ENCODE measurements at regions not wholly inside any gene's neighbourhood (a gene's known extent, or its start where the extent isn't known, plus 50 kb on each side); places are given as distances from the start of the nearest gene placed in this dataset.

- CTCF ChIA-PET = no interaction called here
- Histone ChIP-seq H3K27ac (ENCODE audit: low read length) (no peak overlapping the region), H3K9me3 (ENCODE audit: control insufficient read depth, insufficient read depth, low read depth, low read length) (no peaks in the 10 kb centered on the region), H3K4me3 (ENCODE audit: low read depth in 2 of 2, low read length in 2 of 2) (no peak overlapping the region), H3K36me3 (ENCODE audit: control insufficient read depth, insufficient read depth, low read length) (no peaks in the 10 kb centered on the region), H3K27me3 (ENCODE audit: control insufficient read depth, insufficient read depth, low read length) (no peaks in the 10 kb centered on the region), H3K4me1 (ENCODE audit: control insufficient read depth, insufficient read depth, low read length) (no peaks in the 10 kb centered on the region)
- DNase-seq (ENCODE audit: low read depth, low spot score) (no peak), ATAC-seq (no peak)
- in situ Hi-C loops (cut with HindIII; ENCODE audit: low pct_unique_long_range_greater_than_20kb, low sequenced_read_pairs) (no loop called here), intact Hi-C loops (cut with micrococcal nuclease; ENCODE audit: unreplicated experiment) (no loop called here)
- TF ChIP-seq SIN3A (IDR thresholded peaks at IDR 0.05; ENCODE audit: borderline replicate concordance, insufficient read depth, low read depth, low read length) = no peak
- no peak for TF ChIP-seq TCF7L2 (IDR thresholded peaks at IDR 0.05; ENCODE audit: low read depth, low read length)
- TF ChIP-seq CTCF (IDR thresholded peaks at IDR 0.05) = no peak
- TF ChIP-seq REST (IDR thresholded peaks at IDR 0.05; ENCODE audit: insufficient read depth in 1 of 2, low read depth in 2 of 2, low read length in 1 of 2) = no peak
- no peak for TF ChIP-seq POLR2AphosphoS5 (IDR thresholded peaks at IDR 0.05; ENCODE audit: low read depth, low read length)
- no TSS peak for BruUV-seq (replicated peaks)
- POLR2A ChIA-PET = no interaction called here
Observed at GRCh38 chr4:53924333-53925049, 139.9 kb downstream of the CHIC2 start.

GRCh38 chr4:53923921-53924320 is 140.5 kb downstream of the CHIC2 start:
- intact Hi-C loops (cut with micrococcal nuclease; ENCODE audit: unreplicated experiment) (no loop called here), in situ Hi-C loops (cut with HindIII; ENCODE audit: low pct_unique_long_range_greater_than_20kb, low sequenced_read_pairs) (no loop called here)
- no peak overlapping the region for H3K4me3 ChIP-seq (ENCODE audit: low read depth in 2 of 2, low read length in 2 of 2)
- ATAC-seq (no peak), DNase-seq (ENCODE audit: low read depth, low spot score) (no peak)
- H3K27ac ChIP-seq (ENCODE audit: low read length) = no peak overlapping the region
- TF ChIP-seq REST (IDR thresholded peaks at IDR 0.05; ENCODE audit: insufficient read depth in 1 of 2, low read depth in 2 of 2, low read length in 1 of 2) (no peak), CTCF (IDR thresholded peaks at IDR 0.05) (no peak), SIN3A (IDR thresholded peaks at IDR 0.05; ENCODE audit: borderline replicate concordance, insufficient read depth, low read depth, low read length) (no peak), POLR2AphosphoS5 (IDR thresholded peaks at IDR 0.05; ENCODE audit: low read depth, low read length) (no peak), TCF7L2 (IDR thresholded peaks at IDR 0.05; ENCODE audit: low read depth, low read length) (no peak)
- no TSS peak for BruUV-seq (replicated peaks)
- H3K9me3 ChIP-seq (ENCODE audit: control insufficient read depth, insufficient read depth, low read depth, low read length) = no peaks in the 10 kb centered on the region
- H3K27me3 ChIP-seq (ENCODE audit: control insufficient read depth, insufficient read depth, low read length) = no peaks in the 10 kb centered on the region
- H3K36me3 ChIP-seq (ENCODE audit: control insufficient read depth, insufficient read depth, low read length) = no peaks in the 10 kb centered on the region
- CTCF ChIA-PET = no interaction called here
- POLR2A ChIA-PET = no interaction called here
- no peaks in the 10 kb centered on the region for H3K4me1 ChIP-seq (ENCODE audit: control insufficient read depth, insufficient read depth, low read length)

Data from Panc1 (cell line).